Sigmoid colon (tissue), 4 donors: ENCODE measurements at regions not wholly inside any gene's neighbourhood (a gene's known extent, or its start where the extent isn't known, plus 50 kb on each side); places are given as distances from the start of the nearest gene placed in this dataset.

ENCODE experiments used
- CTCF ChIP-seq, 4 experiments: fragments of 450-650 bp in 3 of 4; fragments of 200-600 bp in 1 of 4; IDR thresholded peaks; one replicate each; pipeline ENCODE4 v1.5.1; 2016 to 2019; ENCODE audit warnings: antibody characterized with exemption in 4 of 4, mild to moderate bottlenecking in 3 of 4, moderate library complexity in 2 of 4
- EP300 ChIP-seq, 4 donors: sonication (generic); formaldehyde crosslinking; IDR thresholded peaks; one replicate each; pipeline ENCODE4 v1.6.1; 2017; ENCODE audit warnings: antibody characterized with exemption in 4 of 4
- POLR2A ChIP-seq, 2 donors: fragments of 450-650 bp; IDR thresholded peaks; one replicate each; pipeline ENCODE4 v1.6.1; 2016; ENCODE audit warnings: antibody characterized with exemption in 2 of 2, mild to moderate bottlenecking in 2 of 2, moderate library complexity in 2 of 2

- no peak for TF ChIP-seq POLR2A (IDR thresholded peaks at IDR 0.05)
- no peak for TF ChIP-seq CTCF (IDR thresholded peaks at IDR 0.05)
- TF ChIP-seq EP300 (IDR thresholded peaks at IDR 0.05): no peak
Measured at GRCh38 chr13:65600702-65601101, 1629.4 kb downstream of the PCDH9 start.
